ENCODE measurements at regions not wholly inside any gene's neighbourhood (a gene's known extent, or its start where the extent isn't known, plus 50 kb on each side); places are given as distances from the start of the nearest gene placed in this dataset.
"Not testable (repeated sequence)": the region's sequence is repeated elsewhere in the genome, so short reads cannot be mapped to it uniquely, and the experiment has no call there.

DNA sequence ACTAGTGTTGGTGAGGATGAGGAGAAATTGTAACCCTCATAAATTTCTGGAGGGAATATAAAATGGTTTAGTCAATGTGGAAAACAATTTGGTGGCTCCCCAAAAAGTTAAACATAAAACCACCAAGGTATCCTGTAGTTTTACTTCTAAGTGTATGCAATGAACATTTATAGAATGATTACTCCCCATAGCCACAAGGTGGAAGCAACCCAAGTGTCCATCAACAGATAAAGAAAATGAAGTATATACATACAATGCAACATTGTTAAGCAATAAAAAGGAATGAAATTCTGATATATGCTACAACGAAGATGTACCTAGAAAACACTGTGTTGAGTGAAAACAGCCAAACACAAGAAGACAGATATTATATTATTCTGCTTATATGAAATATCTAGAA, 569.1 kb upstream of the GRID2 start:
- ChIA-PET POLR2A (no interaction called here), CTCF (no interaction called here)
- H3K4me3 ChIP-seq (ENCODE audit: low read depth, low read length), result no peak overlapping the region
- DNase-seq (ENCODE audit: low read depth, low spot score), result no peak
- TF ChIP-seq, protein P1, sequence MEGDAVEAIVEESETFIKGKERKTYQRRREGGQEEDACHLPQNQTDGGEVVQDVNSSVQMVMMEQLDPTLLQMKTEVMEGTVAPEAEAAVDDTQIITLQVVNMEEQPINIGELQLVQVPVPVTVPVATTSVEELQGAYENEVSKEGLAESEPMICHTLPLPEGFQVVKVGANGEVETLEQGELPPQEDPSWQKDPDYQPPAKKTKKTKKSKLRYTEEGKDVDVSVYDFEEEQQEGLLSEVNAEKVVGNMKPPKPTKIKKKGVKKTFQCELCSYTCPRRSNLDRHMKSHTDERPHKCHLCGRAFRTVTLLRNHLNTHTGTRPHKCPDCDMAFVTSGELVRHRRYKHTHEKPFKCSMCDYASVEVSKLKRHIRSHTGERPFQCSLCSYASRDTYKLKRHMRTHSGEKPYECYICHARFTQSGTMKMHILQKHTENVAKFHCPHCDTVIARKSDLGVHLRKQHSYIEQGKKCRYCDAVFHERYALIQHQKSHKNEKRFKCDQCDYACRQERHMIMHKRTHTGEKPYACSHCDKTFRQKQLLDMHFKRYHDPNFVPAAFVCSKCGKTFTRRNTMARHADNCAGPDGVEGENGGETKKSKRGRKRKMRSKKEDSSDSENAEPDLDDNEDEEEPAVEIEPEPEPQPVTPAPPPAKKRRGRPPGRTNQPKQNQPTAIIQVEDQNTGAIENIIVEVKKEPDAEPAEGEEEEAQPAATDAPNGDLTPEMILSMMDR (IDR thresholded peaks at IDR 0.05; ENCODE audit: insufficient read depth, low read length, missing control alignments), result no peak

DNA sequence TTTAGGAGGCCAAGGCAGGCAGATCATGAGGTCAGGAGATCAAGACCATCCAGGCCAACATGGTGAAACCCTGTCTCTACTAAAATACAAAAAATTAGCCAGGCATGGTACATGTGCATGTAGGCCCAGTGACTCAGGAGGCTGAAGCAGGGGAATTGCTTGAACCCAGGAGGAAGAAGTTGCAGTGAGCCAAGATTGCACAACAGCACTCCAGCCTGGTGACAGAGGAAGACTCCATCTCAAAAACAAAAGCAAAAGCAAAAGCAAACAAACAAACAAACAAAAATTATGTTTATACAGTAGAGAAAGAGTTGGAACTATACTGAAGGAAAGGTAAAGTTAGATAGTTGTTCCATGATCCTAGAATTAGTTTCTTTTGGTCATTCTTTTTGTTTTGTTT, 564.9 kb upstream of the GRID2 start:
- POLR2A ChIA-PET; H3K4me3 ChIP-seq (ENCODE audit: low read depth, low read length); DNase-seq (ENCODE audit: low read depth, low spot score); CTCF ChIA-PET: not testable (repeated sequence)

- ChIA-PET CTCF (no interaction called here), POLR2A (no interaction called here)
- TF ChIP-seq, protein P1 (IDR thresholded peaks at IDR 0.05; ENCODE audit: insufficient read depth, low read length, missing control alignments), result no peak
- no peak for DNase-seq (ENCODE audit: low read depth, low spot score)
- H3K4me3 ChIP-seq (ENCODE audit: low read depth, low read length), result no peak overlapping the region
Observed at GRCh38 chr4:91746551-91746950, 557.2 kb upstream of the GRID2 start.

DNA sequence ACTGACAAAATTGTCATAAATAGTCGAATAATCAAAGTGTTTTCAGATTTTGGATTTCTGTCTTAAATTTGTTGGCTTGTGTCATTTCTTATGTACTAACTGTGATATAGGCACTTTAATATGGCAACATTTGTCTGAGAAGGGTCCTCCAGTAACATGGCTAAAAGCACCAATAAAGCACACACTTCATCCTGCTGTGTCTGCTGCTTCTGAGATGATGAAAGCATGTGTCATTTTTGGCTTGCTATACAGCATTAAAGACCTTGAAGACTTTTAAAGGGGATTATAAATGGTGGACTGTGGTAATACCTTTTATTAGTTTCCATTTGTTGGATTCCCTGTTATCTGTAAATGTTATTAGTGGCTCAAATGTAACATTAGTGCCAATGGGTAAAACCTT, 551.8 kb upstream of the GRID2 start:
- no peak for DNase-seq (ENCODE audit: low read depth, low spot score)
- CTCF ChIA-PET, result no interaction called here
- POLR2A ChIA-PET, result no interaction called here
- TF ChIP-seq, protein P1 (IDR thresholded peaks at IDR 0.05; ENCODE audit: insufficient read depth, low read length, missing control alignments), result no peak
- H3K4me3 ChIP-seq (ENCODE audit: low read depth, low read length), result no peak overlapping the region

DNA sequence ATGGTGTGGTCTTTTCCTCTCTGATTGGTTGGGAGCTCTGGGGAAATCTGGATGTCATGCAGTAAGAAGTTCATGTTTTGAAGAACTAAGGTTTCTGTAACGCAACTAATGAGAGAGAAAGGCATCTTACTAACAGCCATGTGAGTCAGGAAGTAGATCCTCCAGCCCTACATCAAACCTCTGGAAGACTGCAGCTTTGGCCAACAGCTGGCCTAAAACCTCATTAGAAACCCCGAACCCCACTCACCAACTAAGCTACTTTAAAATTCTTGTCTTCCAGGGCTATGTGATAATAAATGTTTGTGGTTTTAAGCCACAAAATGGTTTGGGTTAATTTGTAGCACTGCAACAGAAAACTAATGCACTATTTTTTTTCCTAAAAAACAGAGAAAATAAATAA, 549.0 kb upstream of the GRID2 start:
- H3K4me3 ChIP-seq (ENCODE audit: low read depth, low read length), result no peak overlapping the region
- POLR2A ChIA-PET, result no interaction called here
- TF ChIP-seq, protein P1 (IDR thresholded peaks at IDR 0.05; ENCODE audit: insufficient read depth, low read length, missing control alignments), result no peak
- no peak for DNase-seq (ENCODE audit: low read depth, low spot score)
- CTCF ChIA-PET, result no interaction called here

- POLR2A ChIA-PET, result no interaction called here
- TF ChIP-seq, protein P1 (IDR thresholded peaks at IDR 0.05; ENCODE audit: insufficient read depth, low read length, missing control alignments), result no peak
- no peak overlapping the region for H3K4me3 ChIP-seq (ENCODE audit: low read depth, low read length)
- no peak for DNase-seq (ENCODE audit: low read depth, low spot score)
- CTCF ChIA-PET, result no interaction called here
Observed at GRCh38 chr4:91758487-91758886, 545.3 kb upstream of the GRID2 start.

DNA sequence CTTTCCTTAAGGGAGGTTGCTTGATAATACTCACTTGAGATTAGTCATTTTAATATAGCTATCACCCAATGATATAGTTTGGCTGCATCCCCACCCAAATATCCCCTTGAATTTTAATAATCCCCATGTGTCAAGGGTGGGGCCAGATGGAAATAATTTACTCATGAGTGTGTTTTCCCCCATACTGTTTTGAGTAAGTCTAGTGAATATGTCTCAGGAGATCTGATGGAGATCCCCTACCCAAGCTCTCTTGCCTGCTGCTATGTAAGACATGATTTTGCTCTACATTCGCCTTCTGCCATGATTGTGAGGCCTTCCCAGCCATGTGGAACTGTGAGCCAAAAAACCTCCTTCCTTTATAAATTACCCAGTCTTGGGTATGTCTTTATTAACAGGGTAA, 539.7 kb upstream of the GRID2 start:
- TF ChIP-seq, protein P1 (IDR thresholded peaks at IDR 0.05; ENCODE audit: insufficient read depth, low read length, missing control alignments), result no peak
- POLR2A ChIA-PET, result no interaction called here
- no peak overlapping the region for H3K4me3 ChIP-seq (ENCODE audit: low read depth, low read length)
- no peak for DNase-seq (ENCODE audit: low read depth, low spot score)
- CTCF ChIA-PET, result no interaction called here
